OCI-LY1 (cell line): ENCODE measurements at regions not wholly inside any gene's neighbourhood (a gene's known extent, or its start where the extent isn't known, plus 50 kb on each side); places are given as distances from the start of the nearest gene placed in this dataset.

Experiments
- H2AFZ ChIP-seq: fragments of 200-600 bp; sonication (generic), shearing (Covaris generic); 2 replicates; pipeline ENCODE4 v1.6.0; 2014; ENCODE audit warnings: antibody characterized with exemption, mild to moderate bottlenecking, low read length
- H3F3A ChIP-seq: fragments of 200-600 bp; sonication (generic), shearing (Covaris generic); 2 replicates; pipeline ENCODE4 v1.6.0; 2014; ENCODE audit warnings: mild to moderate bottlenecking, antibody characterized with exemption, low read length, moderate library complexity; ENCODE audit not compliant: insufficient read depth
- H3K27ac ChIP-seq: fragments of 200-600 bp; sonication (generic); 2 replicates; pipeline ENCODE4 v1.5.1; 2014; ENCODE audit warnings: low read length, mixed run types, mild to moderate bottlenecking, low read depth; ENCODE audit not compliant: poor library complexity, severe bottlenecking
- H3K27me3 ChIP-seq: fragments of 200-600 bp; sonication (generic); 2 replicates; pipeline ENCODE4 v1.6.0; 2014; ENCODE audit warnings: antibody characterized with exemption, mild to moderate bottlenecking, low read length, moderate library complexity; ENCODE audit not compliant: insufficient read depth
- H3K36me3 ChIP-seq: fragments of 200-600 bp; sonication (generic); 2 replicates; pipeline ENCODE4 v1.6.1; 2014; ENCODE audit warnings: mild to moderate bottlenecking, antibody characterized with exemption, low read length, moderate library complexity, mixed read lengths; ENCODE audit not compliant: insufficient read depth
- H3K4me1 ChIP-seq: fragments of 200-600 bp; sonication (generic); 2 replicates; pipeline ENCODE4 v1.5.1; 2014; ENCODE audit warnings: mild to moderate bottlenecking, low read length, moderate library complexity; ENCODE audit not compliant: insufficient read depth, severe bottlenecking
- H3K4me2 ChIP-seq: fragments of 200-600 bp; sonication (generic), shearing (Covaris generic); 2 replicates; pipeline ENCODE4 v1.6.1; 2014; ENCODE audit warnings: low read length
- H3K4me3 ChIP-seq: fragments of 200-600 bp; sonication (generic); 2 replicates; pipeline ENCODE4 v1.5.1; 2014; ENCODE audit warnings: low read length, low read depth, mild to moderate bottlenecking, mixed read lengths; ENCODE audit not compliant: poor library complexity, severe bottlenecking
- H3K79me2 ChIP-seq: fragments of 200-600 bp; shearing (Covaris generic); 2 replicates; pipeline ENCODE4 v1.6.1; 2016; ENCODE audit warnings: mixed run types, low read length, mixed read lengths; ENCODE audit not compliant: insufficient read depth
- H3K9ac ChIP-seq: fragments of 200-600 bp; sonication (generic), shearing (Covaris generic); 2 replicates; pipeline ENCODE4 v1.6.1; 2014; ENCODE audit warnings: mild to moderate bottlenecking, low read length, mixed read lengths
- H3K9me2 ChIP-seq: fragments of 200-600 bp; sonication (generic), shearing (Covaris generic); 2 replicates; pipeline ENCODE4 v1.6.1; 2014; ENCODE audit warnings: low read depth, mild to moderate bottlenecking, low read length, mixed read lengths
- H3K9me3 ChIP-seq: fragments of 200-600 bp; shearing (Covaris generic); 2 replicates; pipeline ENCODE4 v1.6.1; 2014; ENCODE audit warnings: low read length, mixed read lengths
- H4K20me1 ChIP-seq: fragments of 200-600 bp; sonication (generic), shearing (Covaris generic); 2 replicates; pipeline ENCODE4 v1.6.0; 2016; ENCODE audit warnings: mild to moderate bottlenecking, low read length; ENCODE audit not compliant: insufficient read depth
- EZH2 ChIP-seq: fragments of 200-600 bp; sonication (generic), shearing (Covaris generic); IDR thresholded peaks from 2 replicates; pipeline ENCODE4 v1.8.0; 2017; ENCODE audit warnings: borderline replicate concordance, mixed run types, mild to moderate bottlenecking, antibody characterized with exemption, low read length, moderate library complexity, mixed read lengths
- TF ChIP-seq, protein P1 (sequence below): fragments of 200-600 bp; sonication (generic), shearing (Covaris generic); IDR thresholded peaks from 2 replicates; pipeline ENCODE4 v1.5.1; 2017; ENCODE audit warnings: mild to moderate bottlenecking, antibody characterized with exemption, low read length, moderate library complexity, mixed read lengths

DNA sequence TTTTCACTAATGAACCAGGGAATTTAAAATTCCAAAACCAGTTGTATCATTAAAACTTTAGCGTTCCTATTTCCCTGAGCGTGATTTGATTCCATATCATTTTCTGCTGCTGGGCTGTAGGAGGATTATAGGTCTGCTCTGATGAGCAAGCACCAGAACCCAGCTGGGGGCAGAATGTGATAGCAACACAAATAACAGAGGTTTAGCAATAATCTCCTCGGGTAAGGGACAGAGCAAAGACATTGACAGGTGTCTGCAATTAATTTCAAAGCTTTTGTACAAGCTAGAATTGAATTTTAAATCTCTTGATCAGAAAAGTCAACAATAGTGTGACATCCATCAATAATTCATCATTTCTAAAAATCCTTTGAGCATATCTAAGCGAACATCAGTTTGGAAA lies 163.4 kb upstream of the RAP2B start:
- Histone ChIP-seq H3K27me3 (no peaks in the 10 kb centered on the region), H3K9me2 (no peaks in the 10 kb centered on the region)

DNA sequence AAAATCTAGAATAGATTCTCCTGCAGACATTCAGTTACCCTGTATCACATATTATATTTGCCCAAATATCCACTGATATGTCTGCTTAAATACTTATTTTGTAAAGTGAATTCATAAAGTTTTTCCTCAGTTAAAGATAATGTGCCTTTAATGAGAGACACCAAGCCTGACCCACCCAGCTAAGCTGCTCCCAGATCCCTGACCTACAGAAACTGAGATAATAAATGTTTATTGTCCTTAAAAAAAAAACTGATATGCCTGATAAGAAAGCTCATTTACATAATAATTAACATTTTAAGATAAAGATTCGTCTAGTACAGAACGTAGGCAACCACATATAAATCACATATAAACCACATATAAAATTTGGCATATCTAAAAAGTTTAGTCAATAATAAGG lies 161.7 kb upstream of the RAP2B start:
- no peak for TF ChIP-seq EZH2
- TF ChIP-seq, protein P1, sequence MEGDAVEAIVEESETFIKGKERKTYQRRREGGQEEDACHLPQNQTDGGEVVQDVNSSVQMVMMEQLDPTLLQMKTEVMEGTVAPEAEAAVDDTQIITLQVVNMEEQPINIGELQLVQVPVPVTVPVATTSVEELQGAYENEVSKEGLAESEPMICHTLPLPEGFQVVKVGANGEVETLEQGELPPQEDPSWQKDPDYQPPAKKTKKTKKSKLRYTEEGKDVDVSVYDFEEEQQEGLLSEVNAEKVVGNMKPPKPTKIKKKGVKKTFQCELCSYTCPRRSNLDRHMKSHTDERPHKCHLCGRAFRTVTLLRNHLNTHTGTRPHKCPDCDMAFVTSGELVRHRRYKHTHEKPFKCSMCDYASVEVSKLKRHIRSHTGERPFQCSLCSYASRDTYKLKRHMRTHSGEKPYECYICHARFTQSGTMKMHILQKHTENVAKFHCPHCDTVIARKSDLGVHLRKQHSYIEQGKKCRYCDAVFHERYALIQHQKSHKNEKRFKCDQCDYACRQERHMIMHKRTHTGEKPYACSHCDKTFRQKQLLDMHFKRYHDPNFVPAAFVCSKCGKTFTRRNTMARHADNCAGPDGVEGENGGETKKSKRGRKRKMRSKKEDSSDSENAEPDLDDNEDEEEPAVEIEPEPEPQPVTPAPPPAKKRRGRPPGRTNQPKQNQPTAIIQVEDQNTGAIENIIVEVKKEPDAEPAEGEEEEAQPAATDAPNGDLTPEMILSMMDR, result no peak
- no peaks in the 10 kb centered on the region for H3K79me2 ChIP-seq
- H3K4me3 ChIP-seq, result no peak overlapping the region
- H3K4me2 ChIP-seq, result no peak overlapping the region
- no peaks in the 10 kb centered on the region for H3K9me3 ChIP-seq
- no peaks in the 10 kb centered on the region for H3F3A ChIP-seq
- H3K27ac ChIP-seq, result no peak overlapping the region
- H3K27me3 ChIP-seq, result no peaks in the 10 kb centered on the region
- H2AFZ ChIP-seq, result no peak overlapping the region
- H3K4me1 ChIP-seq, result no peaks in the 10 kb centered on the region
- no peaks in the 10 kb centered on the region for H3K9me2 ChIP-seq
- H3K9ac ChIP-seq, result no peak overlapping the region
- H4K20me1 ChIP-seq, result no peaks in the 10 kb centered on the region
- no peaks in the 10 kb centered on the region for H3K36me3 ChIP-seq

More for the DNA sequence above, 163.4 kb upstream of the RAP2B start:
- Histone ChIP-seq H3K27ac (no peak overlapping the region), H4K20me1 (no peaks in the 10 kb centered on the region), H3K4me1 (no peaks in the 10 kb centered on the region), H3K36me3 (no peaks in the 10 kb centered on the region), H3K79me2 (no peaks in the 10 kb centered on the region), H3K9me3 (no peaks in the 10 kb centered on the region), H3K4me2 (no peak overlapping the region), H3F3A (no peaks in the 10 kb centered on the region), H3K4me3 (no peak overlapping the region), H2AFZ (no peak overlapping the region), H3K9ac (no peak overlapping the region)
- no peak for TF ChIP-seq EZH2

DNA sequence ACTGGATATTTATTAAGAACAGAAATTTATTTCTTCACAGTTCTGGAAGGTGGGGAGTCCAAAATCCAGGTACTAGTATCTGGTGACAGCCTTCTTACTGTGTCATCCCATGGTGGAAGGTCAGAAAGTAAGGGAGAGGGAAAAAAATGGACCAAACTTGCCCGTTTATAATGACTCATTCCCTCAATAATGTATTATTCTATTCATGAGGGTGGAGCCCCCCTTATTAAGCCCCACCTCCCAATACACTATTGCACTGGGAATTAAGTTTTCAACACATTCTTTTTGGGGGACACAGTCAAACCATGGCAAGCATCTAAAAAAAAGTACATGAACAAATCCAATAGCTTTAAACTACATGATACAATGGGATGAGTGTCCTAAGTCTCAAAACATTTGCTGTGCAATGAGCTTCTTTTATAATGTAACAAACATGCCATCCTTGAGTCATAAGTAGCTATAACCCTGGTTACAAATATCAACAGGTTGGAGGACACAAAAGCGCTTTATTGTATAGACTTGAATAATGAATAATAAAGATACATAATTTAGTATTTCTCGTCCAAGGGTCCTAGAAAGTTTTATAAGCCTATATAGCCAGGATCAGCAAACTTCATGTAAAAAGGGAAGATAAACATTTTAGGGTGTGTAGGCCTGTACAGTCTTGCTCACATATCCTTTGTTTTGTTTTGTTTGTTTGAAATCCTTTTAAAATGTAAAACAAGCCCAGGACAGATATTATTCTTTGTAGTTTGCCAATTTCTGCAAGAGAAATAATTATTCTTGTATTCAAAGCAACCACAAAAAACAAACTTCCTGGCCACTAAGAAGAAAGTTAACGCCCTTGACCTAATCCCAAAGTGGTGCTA lies 160.6 kb upstream of the RAP2B start:
- Histone ChIP-seq H3K9me3 (no peaks in the 10 kb centered on the region), H2AFZ (no peak overlapping the region), H3F3A (no peaks in the 10 kb centered on the region), H3K79me2 (no peaks in the 10 kb centered on the region), H3K4me3 (no peak overlapping the region), H4K20me1 (no peaks in the 10 kb centered on the region), H3K4me2 (no peak overlapping the region), H3K27me3 (no peaks in the 10 kb centered on the region), H3K9me2 (no peaks in the 10 kb centered on the region), H3K9ac (no peak overlapping the region), H3K27ac (no peak overlapping the region), H3K36me3 (no peaks in the 10 kb centered on the region), H3K4me1 (no peaks in the 10 kb centered on the region)
- no peak for TF ChIP-seq EZH2
- TF ChIP-seq, protein P1, result no peak

GRCh38 chr3:153003441-153003840 lies 158.6 kb upstream of the RAP2B start:
- H4K20me1 ChIP-seq, result no peaks in the 10 kb centered on the region
- H3K9me3 ChIP-seq, result no peaks in the 10 kb centered on the region
- H3F3A ChIP-seq, result no peaks in the 10 kb centered on the region
- H3K4me2 ChIP-seq, result no peak overlapping the region
- H3K4me1 ChIP-seq, result no peaks in the 10 kb centered on the region
- no peak for TF ChIP-seq EZH2
- TF ChIP-seq, protein P1, result no peak
- no peaks in the 10 kb centered on the region for H3K79me2 ChIP-seq
- no peak overlapping the region for H2AFZ ChIP-seq
- no peak overlapping the region for H3K9ac ChIP-seq
- no peak overlapping the region for H3K4me3 ChIP-seq
- H3K9me2 ChIP-seq, result no peaks in the 10 kb centered on the region
- H3K27me3 ChIP-seq, result no peaks in the 10 kb centered on the region
- H3K27ac ChIP-seq, result no peak overlapping the region
- H3K36me3 ChIP-seq, result no peaks in the 10 kb centered on the region
